Muscle of leg (tissue), 3 donors: ENCODE measurements at regions not wholly inside any gene's neighbourhood (a gene's known extent, or its start where the extent isn't known, plus 50 kb on each side); places are given as distances from the start of the nearest gene placed in this dataset.

ENCODE experiments used
- DNase-seq: peaks from one replicate; pipeline ENCODE4 v3.0.0; 2013
- H3K27ac ChIP-seq: one replicate; pipeline ENCODE4 v1.5.1; 2013; ENCODE audit warnings: mild to moderate bottlenecking, low read length, control low read depth
- H3K27me3 ChIP-seq: one replicate; pipeline ENCODE4 v1.6.1; 2013; ENCODE audit warnings: low read length; ENCODE audit not compliant: control insufficient read depth, insufficient read depth
- H3K36me3 ChIP-seq: one replicate; pipeline ENCODE4 v1.6.1; 2013; ENCODE audit warnings: low read length; ENCODE audit not compliant: control insufficient read depth, insufficient read depth
- H3K4me1 ChIP-seq: one replicate; pipeline ENCODE4 v1.6.1; 2013; ENCODE audit warnings: low read length; ENCODE audit not compliant: control insufficient read depth, insufficient read depth
- H3K4me3 ChIP-seq: one replicate; pipeline ENCODE4 v1.5.1; 2013; ENCODE audit warnings: low read length, control low read depth
- H3K9me3 ChIP-seq: replicated peaks from 2 replicates; pipeline ENCODE4 v1.6.1; 2013; ENCODE audit warnings: low read depth, low read length; ENCODE audit not compliant: control insufficient read depth
- WGBS: methylation state at CpG from one replicate; pipeline ENCODE4 v1.1.5; 2013; ENCODE audit warnings: missing lambda C conversion rate; ENCODE audit not compliant: insufficient coverage; 5-methylcytosine and 5-hydroxymethylcytosine counted together

GRCh38 chr1:229114315-229114714 lies 156.6 kb upstream of the RAB4A start:
- H3K4me1 ChIP-seq, result peaks cover 11% of the 10 kb centered on the region
- WGBS, result 20% methylated on average over 1 of the region's 5 CpGs
- H3K9me3 ChIP-seq, result no peaks in the 10 kb centered on the region
- no peaks in the 10 kb centered on the region for H3K27me3 ChIP-seq
- no peak for DNase-seq
- H3K4me3 ChIP-seq, result no peak overlapping the region
- H3K36me3 ChIP-seq, result no peaks in the 10 kb centered on the region
- H3K27ac ChIP-seq, result no peak overlapping the region

DNA sequence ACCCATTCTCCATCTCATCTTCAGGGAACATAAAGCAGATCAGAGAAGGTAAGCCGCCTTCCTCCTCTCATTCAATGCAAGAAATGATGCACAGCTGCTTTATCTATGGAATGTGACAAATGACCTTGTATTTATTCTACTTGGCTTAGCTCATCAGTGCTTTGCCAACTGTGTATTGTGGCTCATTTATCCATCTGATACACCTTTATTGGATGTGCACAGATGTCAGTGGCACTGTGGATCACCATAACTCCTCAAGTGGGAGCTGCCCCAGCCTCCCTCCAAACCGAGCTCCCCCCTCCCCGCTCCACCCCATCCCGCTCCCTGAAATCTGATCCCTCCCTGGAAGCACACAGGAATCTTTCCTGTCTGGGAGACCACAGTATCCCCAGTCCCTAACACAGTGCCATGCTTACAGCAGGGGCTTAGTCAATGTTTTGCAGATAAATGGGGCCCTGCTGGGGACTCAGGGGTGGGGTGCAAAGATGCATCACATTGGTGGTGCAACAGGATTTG lies 156.0 kb upstream of the RAB4A start:
- no peak overlapping the region for H3K27ac ChIP-seq
- H3K4me3 ChIP-seq, result no peak overlapping the region
- no peaks in the 10 kb centered on the region for H3K27me3 ChIP-seq
- peaks cover 7% of the 10 kb centered on the region for H3K4me1 ChIP-seq
- no peaks in the 10 kb centered on the region for H3K9me3 ChIP-seq
- WGBS, result 34% methylated on average over 3 of the region's 4 CpGs
- H3K36me3 ChIP-seq, result no peaks in the 10 kb centered on the region
- peak; percentile 45 for DNase-seq

DNA sequence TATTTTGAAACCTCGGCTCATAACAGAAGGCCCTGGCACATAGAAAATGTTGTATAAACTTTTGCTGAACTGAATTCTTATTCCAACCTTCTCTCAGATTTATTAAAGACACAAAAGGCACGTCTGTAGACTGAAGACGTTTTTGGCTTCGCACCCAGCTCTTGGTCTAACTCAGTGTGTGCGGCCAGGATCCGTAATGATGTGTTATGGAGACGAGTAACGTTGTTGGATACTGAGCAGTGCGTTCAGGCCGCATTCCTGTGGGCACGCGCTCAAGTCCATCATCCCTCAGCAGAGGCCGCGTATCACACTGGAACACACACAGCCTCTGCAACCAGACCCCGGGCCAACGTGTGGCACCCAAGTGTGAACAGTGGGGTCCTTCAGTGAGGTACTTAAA lies 154.8 kb upstream of the RAB4A start:
- DNase-seq, result peak; percentile 80
- WGBS, result 83% methylated on average over 14 of the region's 16 CpGs
- no peak overlapping the region for H3K27ac ChIP-seq

GRCh38 chr1:229117664-229118300 lies 153.1 kb upstream of the RAB4A start:
- Histone ChIP-seq H3K4me1 (peaks cover 7% of the 10 kb centered on the region), H3K36me3 (no peaks in the 10 kb centered on the region), H3K9me3 (no peaks in the 10 kb centered on the region), H3K27ac (no peak overlapping the region), H3K27me3 (no peaks in the 10 kb centered on the region), H3K4me3 (no peak overlapping the region)
- 62% methylated on average over 9 of the region's 14 CpGs for WGBS
- peak; percentile 40 for DNase-seq

More for the DNA sequence above, 154.8 kb upstream of the RAB4A start:
- H3K9me3 ChIP-seq, result no peaks in the 10 kb centered on the region
- H3K4me3 ChIP-seq, result no peak overlapping the region
- H3K4me1 ChIP-seq, result peaks cover 7% of the 10 kb centered on the region
- H3K36me3 ChIP-seq, result no peaks in the 10 kb centered on the region
- no peaks in the 10 kb centered on the region for H3K27me3 ChIP-seq

DNA sequence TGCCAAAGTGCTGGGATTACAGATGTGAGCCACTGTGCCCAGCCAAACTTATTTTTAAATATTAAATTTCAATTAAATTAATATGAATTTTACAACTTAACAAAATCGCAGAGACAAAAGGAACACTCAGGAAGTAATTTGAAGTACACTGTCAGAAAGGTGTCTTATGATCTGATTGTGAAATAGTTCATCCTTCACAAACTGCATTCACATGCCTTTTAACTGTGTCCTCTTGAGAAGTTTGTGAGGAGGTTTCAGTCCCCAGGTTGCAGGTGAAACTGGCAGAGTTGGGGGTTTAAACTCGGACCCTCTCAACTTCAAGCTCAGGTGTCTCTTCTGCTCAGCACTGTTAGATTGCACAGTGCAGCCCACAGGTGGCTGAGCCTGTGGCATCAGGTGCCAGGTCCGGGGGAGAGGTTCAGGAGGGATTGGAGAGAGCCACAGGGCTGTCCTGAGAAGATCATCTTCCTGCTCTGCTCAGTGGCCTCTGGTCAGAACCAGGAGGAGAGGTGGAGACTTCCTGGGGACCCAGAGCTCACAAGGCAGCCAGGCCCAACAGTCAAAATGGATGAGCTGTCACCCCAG lies 152.3 kb upstream of the RAB4A start:
- 90% methylated on average over 2 of the region's 3 CpGs for WGBS
- Histone ChIP-seq H3K9me3 (no peaks in the 10 kb centered on the region), H3K4me1 (peaks cover 7% of the 10 kb centered on the region), H3K27ac (no peak overlapping the region), H3K4me3 (no peak overlapping the region), H3K36me3 (no peaks in the 10 kb centered on the region), H3K27me3 (no peaks in the 10 kb centered on the region)
- no peak for DNase-seq

DNA sequence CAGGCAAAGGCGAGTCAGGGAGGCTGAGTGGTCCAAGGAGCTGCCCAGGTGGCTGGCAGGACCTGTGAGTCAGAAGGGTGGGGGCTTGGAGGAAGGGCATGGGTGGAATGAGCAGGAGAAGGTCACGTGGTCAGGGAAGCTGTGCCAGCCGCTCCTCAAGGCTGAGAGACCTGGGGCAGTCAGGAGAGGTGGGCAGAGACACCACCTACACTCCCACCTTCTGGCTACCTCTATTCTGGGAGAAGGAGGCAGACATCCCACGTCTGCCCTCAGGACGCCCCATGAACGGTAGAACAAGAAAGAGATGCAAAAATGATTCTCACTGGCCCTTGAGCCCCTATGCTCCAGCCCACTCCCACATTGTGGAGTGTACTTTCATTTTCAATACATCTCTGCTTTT lies 151.8 kb upstream of the RAB4A start:
- Histone ChIP-seq H3K27ac (no peak overlapping the region), H3K36me3 (no peaks in the 10 kb centered on the region), H3K4me1 (peaks cover 7% of the 10 kb centered on the region), H3K4me3 (no peak overlapping the region), H3K9me3 (no peaks in the 10 kb centered on the region), H3K27me3 (no peaks in the 10 kb centered on the region)
- no peak for DNase-seq
- 100% methylated on average over 1 of the region's 6 CpGs for WGBS

GRCh38 chr1:229119876-229120275 lies 151.0 kb upstream of the RAB4A start:
- WGBS, result 84% methylated on average over 5 of the region's 8 CpGs
- Histone ChIP-seq H3K4me1 (peaks cover 7% of the 10 kb centered on the region), H3K4me3 (no peak overlapping the region), H3K9me3 (no peaks in the 10 kb centered on the region), H3K27ac (no peak overlapping the region), H3K36me3 (no peaks in the 10 kb centered on the region), H3K27me3 (no peaks in the 10 kb centered on the region)
- no peak for DNase-seq

DNA sequence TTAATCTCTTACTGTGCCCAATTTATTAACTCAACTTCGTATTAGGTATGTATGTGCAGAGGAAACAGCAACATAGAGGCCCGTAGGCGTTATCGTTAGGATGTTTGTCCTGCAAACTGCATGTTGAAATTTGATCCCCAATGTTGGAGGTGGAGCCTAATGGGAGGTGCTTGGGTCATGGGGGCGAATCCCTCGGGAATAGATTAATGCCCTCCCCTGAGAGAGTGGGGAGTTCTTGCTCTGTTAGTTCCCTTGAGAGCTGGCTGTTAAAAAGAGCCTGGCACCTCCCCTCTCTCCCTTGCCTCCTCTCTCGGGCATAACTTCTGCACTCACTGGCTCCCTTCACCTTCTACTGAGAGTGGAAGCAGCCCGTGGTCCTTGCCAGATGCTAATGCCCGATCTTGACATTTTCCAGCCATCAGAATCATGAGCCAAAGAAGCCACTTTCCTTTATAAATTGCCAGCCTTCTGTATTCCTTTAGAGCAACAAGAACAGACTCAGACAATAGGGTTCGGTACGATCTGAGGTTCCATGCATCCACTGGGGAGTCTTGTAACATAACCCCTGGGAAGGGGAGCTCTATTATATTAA lies 149.0 kb upstream of the RAB4A start:
- no peak overlapping the region for H3K27ac ChIP-seq
- WGBS, result 69% methylated on average over 3 of the region's 11 CpGs
- no peaks in the 10 kb centered on the region for H3K36me3 ChIP-seq
- no peaks in the 10 kb centered on the region for H3K27me3 ChIP-seq
- DNase-seq, result no peak
- H3K4me3 ChIP-seq, result no peak overlapping the region
- peaks cover 4% of the 10 kb centered on the region for H3K4me1 ChIP-seq
- H3K9me3 ChIP-seq, result no peaks in the 10 kb centered on the region

- no peaks in the 10 kb centered on the region for H3K27me3 ChIP-seq
- no peak overlapping the region for H3K27ac ChIP-seq
- 78% methylated on average over 5 of the region's 6 CpGs for whole genome bisulfite sequencing
- no peaks in the 10 kb centered on the region for H3K9me3 ChIP-seq
- H3K4me3 ChIP-seq, result no peak overlapping the region
- H3K36me3 ChIP-seq, result no peaks in the 10 kb centered on the region
- no peak for DNase-seq
- peaks cover 4% of the 10 kb centered on the region for H3K4me1 ChIP-seq
These were observed 148.3 kb upstream of the RAB4A start for GRCh38 chr1:229122606-229123005.

GRCh38 chr1:229124116-229124515 lies 146.8 kb upstream of the RAB4A start:
- Histone ChIP-seq H3K4me3 (no peak overlapping the region), H3K27ac (no peak overlapping the region), H3K9me3 (no peaks in the 10 kb centered on the region), H3K4me1 (no peaks in the 10 kb centered on the region), H3K36me3 (no peaks in the 10 kb centered on the region), H3K27me3 (no peaks in the 10 kb centered on the region)
- no CpG with 5 or more reads among the region's 1 CpG for WGBS
- no peak for DNase-seq
